ENCODE measurements at regions not wholly inside any gene's neighbourhood (a gene's known extent, or its start where the extent isn't known, plus 50 kb on each side); places are given as distances from the start of the nearest gene placed in this dataset.

DNA sequence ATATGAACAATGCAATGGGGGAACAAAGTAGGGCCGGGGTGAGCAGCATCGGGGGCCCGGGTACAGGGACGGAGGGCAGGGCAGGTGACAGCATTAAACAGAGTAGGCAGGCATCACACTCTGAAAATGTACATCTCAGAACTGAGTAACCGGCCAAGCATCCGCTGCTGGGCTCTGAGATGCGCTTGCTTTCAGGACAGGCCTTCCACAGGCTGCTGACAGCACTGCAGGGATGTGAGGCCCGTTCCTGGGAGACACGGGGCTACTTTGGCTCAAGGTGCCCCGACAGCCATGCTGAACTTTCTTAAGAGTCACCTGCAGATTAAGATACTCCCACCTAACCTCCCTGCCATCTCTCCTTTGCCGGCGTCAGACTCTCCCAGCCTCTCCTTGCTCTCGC, 64.3 kb upstream of the FGFR2 start:
- no peak overlapping the region for H3K4me3 ChIP-seq (ENCODE audit: low read length)
- no peak for TF ChIP-seq EZH2 (optimal IDR thresholded peaks at IDR 0.05; ENCODE audit: low read depth, low read length)
- no peak for TF ChIP-seq EZH2phosphoT487 (IDR thresholded peaks at IDR 0.05; ENCODE audit: low read length)
- TF ChIP-seq CTCF (IDR thresholded peaks at IDR 0.05; ENCODE audit: low read length), result no peak
- no peaks in the 10 kb centered on the region for H3F3A ChIP-seq (ENCODE audit: insufficient read depth, low read length)
- H3K27ac ChIP-seq (ENCODE audit: low read length), result no peak overlapping the region
- H3K36me3 ChIP-seq (replicated peaks; ENCODE audit: insufficient read depth, low read length), result no peaks in the 10 kb centered on the region
- H3K9ac ChIP-seq (ENCODE audit: low read length), result no peak overlapping the region
- H4K20me1 ChIP-seq (ENCODE audit: insufficient read depth, low read length), result no peaks in the 10 kb centered on the region
- no peaks in the 10 kb centered on the region for H3K9me2 ChIP-seq (replicated peaks; ENCODE audit: insufficient read depth, low read length)
- H2AFZ ChIP-seq (ENCODE audit: low read length), result no peak overlapping the region
- no peaks in the 10 kb centered on the region for H3K27me3 ChIP-seq (replicated peaks; ENCODE audit: insufficient read depth, low read length)
- no peaks in the 10 kb centered on the region for H3K4me1 ChIP-seq (ENCODE audit: low read length)
- no peaks in the 10 kb centered on the region for H3K79me2 ChIP-seq (ENCODE audit: low read length)
- H3K9me3 ChIP-seq (replicated peaks; ENCODE audit: insufficient read depth, low read length), result no peaks in the 10 kb centered on the region
- no peak for DNase-seq
- H3K4me2 ChIP-seq (ENCODE audit: low read depth, low read length), result no peak overlapping the region

GRCh38 chr10:121661451-121661851, 63.2 kb upstream of the FGFR2 start:
- no peak for DNase-seq
- H3F3A ChIP-seq (ENCODE audit: insufficient read depth, low read length), result no peaks in the 10 kb centered on the region

GRCh38 chr10:121659236-121659635, 61.0 kb upstream of the FGFR2 start:
- DNase-seq, result no peak
- Histone ChIP-seq H2AFZ (ENCODE audit: low read length) (no peak overlapping the region), H3K27ac (ENCODE audit: low read length) (no peak overlapping the region), H3K4me1 (ENCODE audit: low read length) (no peaks in the 10 kb centered on the region), H3K9ac (ENCODE audit: low read length) (no peak overlapping the region), H4K20me1 (ENCODE audit: insufficient read depth, low read length) (no peaks in the 10 kb centered on the region), H3K36me3 (replicated peaks; ENCODE audit: insufficient read depth, low read length) (no peaks in the 10 kb centered on the region), H3K9me3 (replicated peaks; ENCODE audit: insufficient read depth, low read length) (no peaks in the 10 kb centered on the region), H3K79me2 (ENCODE audit: low read length) (no peaks in the 10 kb centered on the region), H3K4me2 (ENCODE audit: low read depth, low read length) (no peak overlapping the region), H3F3A (ENCODE audit: insufficient read depth, low read length) (no peaks in the 10 kb centered on the region), H3K4me3 (ENCODE audit: low read length) (no peak overlapping the region), H3K27me3 (replicated peaks; ENCODE audit: insufficient read depth, low read length) (no peaks in the 10 kb centered on the region), H3K9me2 (replicated peaks; ENCODE audit: insufficient read depth, low read length) (no peaks in the 10 kb centered on the region)
- TF ChIP-seq EZH2phosphoT487 (IDR thresholded peaks at IDR 0.05; ENCODE audit: low read length), result no peak

More at GRCh38 chr10:121661451-121661851, 63.2 kb upstream of the FGFR2 start:
- H4K20me1 ChIP-seq (ENCODE audit: insufficient read depth, low read length), result no peaks in the 10 kb centered on the region
- H3K9ac ChIP-seq (ENCODE audit: low read length), result no peak overlapping the region
- no peaks in the 10 kb centered on the region for H3K9me2 ChIP-seq (replicated peaks; ENCODE audit: insufficient read depth, low read length)
- TF ChIP-seq EZH2phosphoT487 (IDR thresholded peaks at IDR 0.05; ENCODE audit: low read length), result no peak
- no peak for TF ChIP-seq CTCF (IDR thresholded peaks at IDR 0.05; ENCODE audit: low read length)
- TF ChIP-seq EZH2 (optimal IDR thresholded peaks at IDR 0.05; ENCODE audit: low read depth, low read length), result no peak
- H3K4me2 ChIP-seq (ENCODE audit: low read depth, low read length), result no peak overlapping the region
- no peaks in the 10 kb centered on the region for H3K36me3 ChIP-seq (replicated peaks; ENCODE audit: insufficient read depth, low read length)
- H3K79me2 ChIP-seq (ENCODE audit: low read length), result no peaks in the 10 kb centered on the region
- no peak overlapping the region for H2AFZ ChIP-seq (ENCODE audit: low read length)
- H3K27ac ChIP-seq (ENCODE audit: low read length), result no peak overlapping the region
- H3K27me3 ChIP-seq (replicated peaks; ENCODE audit: insufficient read depth, low read length), result no peaks in the 10 kb centered on the region
- H3K4me3 ChIP-seq (ENCODE audit: low read length), result no peak overlapping the region
- no peaks in the 10 kb centered on the region for H3K4me1 ChIP-seq (ENCODE audit: low read length)
- no peaks in the 10 kb centered on the region for H3K9me3 ChIP-seq (replicated peaks; ENCODE audit: insufficient read depth, low read length)

DNA sequence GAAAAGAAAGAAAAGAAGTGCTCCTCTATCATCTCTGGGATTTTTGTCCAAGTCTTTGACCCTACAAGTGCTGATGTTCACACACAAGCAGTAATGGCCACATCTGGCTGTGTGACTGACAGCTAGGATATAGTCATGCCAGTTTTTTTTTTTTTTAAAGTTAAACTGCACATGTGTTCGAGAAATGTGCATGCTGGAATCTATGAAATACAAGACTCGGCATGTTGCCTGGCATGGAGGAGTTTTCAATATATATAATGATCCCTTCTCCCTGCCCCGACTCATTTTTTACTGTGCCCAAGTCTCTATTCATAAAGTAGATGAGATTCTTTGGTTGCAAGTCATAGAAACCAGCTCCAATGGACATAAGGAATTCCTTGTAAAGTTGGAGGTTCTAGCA, 60.4 kb upstream of the FGFR2 start:
- Histone ChIP-seq H3K4me1 (ENCODE audit: low read length) (no peaks in the 10 kb centered on the region), H3K4me3 (ENCODE audit: low read length) (no peak overlapping the region), H3K36me3 (replicated peaks; ENCODE audit: insufficient read depth, low read length) (no peaks in the 10 kb centered on the region), H3K9me3 (replicated peaks; ENCODE audit: insufficient read depth, low read length) (no peaks in the 10 kb centered on the region), H3K27me3 (replicated peaks; ENCODE audit: insufficient read depth, low read length) (no peaks in the 10 kb centered on the region), H3K4me2 (ENCODE audit: low read depth, low read length) (no peak overlapping the region), H2AFZ (ENCODE audit: low read length) (no peak overlapping the region), H4K20me1 (ENCODE audit: insufficient read depth, low read length) (no peaks in the 10 kb centered on the region), H3K9ac (ENCODE audit: low read length) (no peak overlapping the region), H3K79me2 (ENCODE audit: low read length) (no peaks in the 10 kb centered on the region), H3F3A (ENCODE audit: insufficient read depth, low read length) (no peaks in the 10 kb centered on the region), H3K9me2 (replicated peaks; ENCODE audit: insufficient read depth, low read length) (no peaks in the 10 kb centered on the region), H3K27ac (ENCODE audit: low read length) (no peak overlapping the region)
- TF ChIP-seq EZH2 (optimal IDR thresholded peaks at IDR 0.05; ENCODE audit: low read depth, low read length), result no peak
- TF ChIP-seq CTCF (IDR thresholded peaks at IDR 0.05; ENCODE audit: low read length), result no peak
- TF ChIP-seq EZH2phosphoT487 (IDR thresholded peaks at IDR 0.05; ENCODE audit: low read length), result no peak
- DNase-seq, result no peak
